H1 (cell line): ENCODE measurements at regions not wholly inside any gene's neighbourhood (a gene's known extent, or its start where the extent isn't known, plus 50 kb on each side); places are given as distances from the start of the nearest gene placed in this dataset.

Source experiments
- CTCF ChIA-PET: fragments of 300-600 bp; sonication (Branson Sonifier 250); formaldehyde crosslinking; loops from one replicate; lab custom pipeline; 2021; ENCODE audit not compliant: partially characterized antibody; lab: Charles Lee
- POLR2A ChIA-PET: fragments of 300-600 bp; sonication (Branson Sonifier 250); formaldehyde crosslinking; loops from one replicate; lab custom pipeline; 2021; ENCODE audit warnings: inconsistent platforms; ENCODE audit not compliant: partially characterized antibody; lab: Charles Lee
- DNase-seq, 2 experiments: peaks; one replicate each; pipeline versions ENCODE4 v3.0.0 to v3.0.0-alpha.2; 2010 to 2022; ENCODE audit warnings: low spot score in 2 of 2, low read depth in 1 of 2, mixed read lengths in 1 of 2
- FAIRE-seq: peaks from 2 replicates; lab custom pipeline; 2011; peaks lifted over from hg19 to GRCh38; lab: Jason Lieb, UNC
- H2AFZ ChIP-seq: 2 replicates; pipeline ENCODE4 v1.8.1; 2012; ENCODE audit warnings: low read length, inconsistent platforms
- H2AK5ac ChIP-seq: 2 replicates; pipeline ENCODE4 v1.6.1; 2013; ENCODE audit warnings: low read depth, low read length
- H2BK120ac ChIP-seq: replicated peaks from 2 replicates; pipeline ENCODE3; 2013; ENCODE audit warnings: low read depth, low read length, inconsistent platforms
- H2BK12ac ChIP-seq: 2 replicates; pipeline ENCODE4 v1.6.1; 2013; ENCODE audit warnings: low read depth, low read length
- H2BK15ac ChIP-seq: 2 replicates; pipeline ENCODE4 v1.6.1; 2013; ENCODE audit warnings: low read length
- H2BK20ac ChIP-seq: 2 replicates; pipeline ENCODE4 v1.6.1; 2013; ENCODE audit warnings: low read length
- H2BK5ac ChIP-seq: 2 replicates; pipeline ENCODE4 v1.6.1; 2013; ENCODE audit warnings: low read depth, low read length
- H3K14ac ChIP-seq: 2 replicates; pipeline ENCODE4 v1.6.1; 2013; ENCODE audit warnings: inconsistent platforms; ENCODE audit not compliant: insufficient read length
- H3K18ac ChIP-seq: 2 replicates; pipeline ENCODE4 v1.6.1; 2013; ENCODE audit warnings: low read length; ENCODE audit errors: extremely low read depth
- H3K23ac ChIP-seq: 2 replicates; pipeline ENCODE4 v1.6.1; 2013; ENCODE audit warnings: inconsistent platforms; ENCODE audit not compliant: insufficient read length
- H3K23me2 ChIP-seq: 2 replicates; pipeline ENCODE4 v1.6.1; 2013; ENCODE audit warnings: low read depth, low read length
- H3K27ac ChIP-seq: 2 replicates; pipeline ENCODE4 v1.6.1; 2011; ENCODE audit warnings: low read depth, low read length, inconsistent platforms
- H3K27me3 ChIP-seq, 4 experiments: replicated peaks in 1 of 4; 1 replicate in 1 of 4; 2 replicates in 3 of 4; pipeline versions ENCODE4 v1.6.1 to v1.8.1; 2011 to 2013; ENCODE audit warnings: low read length in 3 of 4, mild to moderate bottlenecking in 3 of 4, inconsistent platforms in 2 of 4, mixed read lengths in 2 of 4, moderate library complexity in 1 of 4; ENCODE audit not compliant: control insufficient read depth in 3 of 4, insufficient read depth in 3 of 4; ENCODE audit errors: extremely low read depth in 1 of 4
- H3K36me3 ChIP-seq, 4 experiments: 2 replicates each; pipeline versions ENCODE4 v1.6.1 to v1.8.1; 2011 to 2013; ENCODE audit warnings: mild to moderate bottlenecking in 4 of 4, low read length in 3 of 4, moderate library complexity in 2 of 4, control low read depth in 1 of 4, inconsistent platforms in 1 of 4; ENCODE audit not compliant: insufficient read depth in 4 of 4, control insufficient read depth in 2 of 4
- H3K4ac ChIP-seq: replicated peaks from 2 replicates; pipeline ENCODE3; 2013; ENCODE audit warnings: low read length, low read depth, mixed read lengths, inconsistent platforms; ENCODE audit not compliant: insufficient read length
- H3K4me1 ChIP-seq, 4 experiments: replicated peaks in 1 of 4; 1 replicate in 1 of 4; 2 replicates in 3 of 4; pipeline versions ENCODE4 v1.6.1 to v1.8.1; 2011 to 2013; ENCODE audit warnings: low read length in 3 of 4, inconsistent platforms in 2 of 4, mixed read lengths in 1 of 4; ENCODE audit not compliant: insufficient read depth in 4 of 4, control insufficient read depth in 3 of 4
- H3K4me2 ChIP-seq, 2 experiments: 2 replicates each; pipeline versions ENCODE4 v1.6.1 to v1.8.1; 2011 to 2013; ENCODE audit warnings: low read depth in 2 of 2, low read length in 2 of 2, control low read depth in 1 of 2, inconsistent platforms in 1 of 2, mild to moderate bottlenecking in 1 of 2; ENCODE audit not compliant: insufficient read depth in 1 of 2
- H3K4me3 ChIP-seq, 4 experiments: fragments of 200-600, 300-600 bp in 1 of 4; sonication (generic), shearing (Covaris generic), sonication (Bioruptor Twin) in 1 of 4; 2 replicates each; pipeline versions ENCODE4 v1.5.1 to v1.8.1; 2011 to 2016; ENCODE audit warnings: low read length in 4 of 4, low read depth in 3 of 4, control low read depth in 2 of 4, inconsistent platforms in 2 of 4, mild to moderate bottlenecking in 2 of 4, mixed read lengths in 1 of 4, moderate library complexity in 1 of 4; ENCODE audit not compliant: insufficient read depth in 2 of 4; ENCODE audit errors: extremely low read depth in 1 of 4
- H3K56ac ChIP-seq: replicated peaks from 2 replicates; pipeline ENCODE3; 2013; ENCODE audit warnings: low read depth, mild to moderate bottlenecking, mixed read lengths, low read length, inconsistent platforms; ENCODE audit not compliant: insufficient read length
- H3K79me1 ChIP-seq: 2 replicates; pipeline ENCODE4 v1.6.1; 2013; ENCODE audit warnings: low read depth, low read length, control low read depth
- H3K79me2 ChIP-seq, 2 experiments: 2 replicates each; pipeline versions ENCODE4 v1.6.1 to v1.8.1; 2012 to 2013; ENCODE audit warnings: low read length in 2 of 2, mild to moderate bottlenecking in 2 of 2, inconsistent platforms in 1 of 2; ENCODE audit not compliant: insufficient read depth in 2 of 2, control insufficient read depth in 1 of 2
- H3K9ac ChIP-seq, 4 experiments: replicated peaks in 1 of 4; 1 replicate in 1 of 4; 2 replicates in 3 of 4; pipeline versions ENCODE4 v1.6.1 to v1.8.1; 2011 to 2013; ENCODE audit warnings: low read depth in 3 of 4, low read length in 3 of 4, control low read depth in 2 of 4, mild to moderate bottlenecking in 2 of 4, moderate library complexity in 2 of 4, inconsistent platforms in 1 of 4; ENCODE audit errors: extremely low read depth in 1 of 4
- H3K9me3 ChIP-seq, 2 experiments: 2 replicates each; pipeline versions ENCODE4 v1.6.1 to v1.8.1; 2012 to 2013; ENCODE audit warnings: mild to moderate bottlenecking in 2 of 2, moderate library complexity in 2 of 2, control low read depth in 1 of 2, inconsistent platforms in 1 of 2, low read depth in 1 of 2, low read length in 1 of 2, mixed read lengths in 1 of 2; ENCODE audit not compliant: insufficient read depth in 2 of 2
- H4K20me1 ChIP-seq, 2 experiments: replicated peaks in 1 of 2; 2 replicates each; pipeline versions ENCODE3 to v1.8.1; 2011 to 2013; ENCODE audit warnings: inconsistent platforms in 2 of 2, low read length in 2 of 2, mild to moderate bottlenecking in 1 of 2; ENCODE audit not compliant: insufficient read depth in 2 of 2, control insufficient read depth in 1 of 2
- H4K5ac ChIP-seq: 2 replicates; pipeline ENCODE4 v1.6.1; 2013; ENCODE audit warnings: low read length, low read depth, mixed read lengths, inconsistent platforms; ENCODE audit not compliant: insufficient read length
- H4K8ac ChIP-seq: 2 replicates; pipeline ENCODE4 v1.8.0; 2013; ENCODE audit warnings: mild to moderate bottlenecking, moderate library complexity, low read length, inconsistent platforms; ENCODE audit not compliant: insufficient read depth; ENCODE audit errors: extremely low read depth
- H4K91ac ChIP-seq: replicated peaks from 2 replicates; pipeline ENCODE3; 2013; ENCODE audit warnings: low read length, mixed read lengths, inconsistent platforms; ENCODE audit not compliant: insufficient read length
- FOSL1 ChIP-seq: IDR thresholded peaks from 2 replicates; pipeline ENCODE4 v1.6.1; 2011; ENCODE audit warnings: mild to moderate bottlenecking, low read depth, low read length, moderate library complexity; ENCODE audit not compliant: insufficient read depth
- WGBS, 2 experiments: shearing (Covaris generic) in 1 of 2; methylation state at CpG; one replicate each; pipeline versions ENCODE4 v1.1.6 to v1.1.7; 2013 to 2015; ENCODE audit warnings: low lambda C conversion rate in 2 of 2, mixed read lengths in 2 of 2, inconsistent platforms in 1 of 2, low coverage in 1 of 2, missing lambda C conversion rate in 1 of 2; ENCODE audit not compliant: insufficient replicate concordance in 2 of 2, insufficient coverage in 1 of 2, insufficient read length in 1 of 2; ENCODE audit errors: extremely low coverage in 1 of 2, missing lambda C conversion rate in 1 of 2; 5-methylcytosine and 5-hydroxymethylcytosine counted together

DNA sequence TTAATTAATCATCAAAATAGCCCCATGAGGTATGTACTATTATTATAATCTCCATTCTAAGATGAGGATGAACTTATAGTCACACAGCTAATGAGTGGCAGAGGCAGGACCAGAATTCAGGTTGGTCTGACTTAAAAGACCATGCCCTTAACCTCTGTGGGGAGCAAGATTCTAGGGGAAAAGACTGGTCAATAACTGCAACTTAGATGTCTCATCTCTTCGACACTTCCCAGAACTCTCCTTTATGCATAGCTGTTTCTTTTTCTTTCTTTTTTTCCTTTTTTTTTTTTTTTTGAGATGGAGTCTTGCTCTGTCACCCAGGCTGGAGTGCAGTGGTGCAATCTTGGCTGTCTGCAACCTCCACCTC is 66.3 kb upstream of the RTN4 start:
- no peaks in the 10 kb centered on the region for H3K23me2 ChIP-seq
- H3K14ac ChIP-seq, result no peak overlapping the region
- no peak overlapping the region for H3K4me3 ChIP-seq
- no peak overlapping the region for H2BK15ac ChIP-seq
- H2BK5ac ChIP-seq, result no peak overlapping the region
- no peaks in the 10 kb centered on the region for H3K36me3 ChIP-seq
- no peak overlapping the region for H3K4ac ChIP-seq
- no peak overlapping the region for H2AFZ ChIP-seq
- H3K4me2 ChIP-seq, result no peak overlapping the region
- WGBS, 2 experiments, result 80% methylated on average over 1 of the region's 1 CpG; no CpG with 5 or more reads in 1 of the 2 experiments
- H3K27me3 ChIP-seq, result no peaks in the 10 kb centered on the region
- H3K18ac ChIP-seq, result no peak overlapping the region
- H4K8ac ChIP-seq, result no peak overlapping the region
- no peaks in the 10 kb centered on the region for H4K20me1 ChIP-seq
- no peak overlapping the region for H4K91ac ChIP-seq
- no peak overlapping the region for H3K27ac ChIP-seq
- no peak overlapping the region for H2BK120ac ChIP-seq
- CTCF ChIA-PET, result interaction anchor here (0.6 to 5.9 kb wide), 5 partner anchors 12 to 187 kb away, joined by 3 to 26 read pairs (median 4); no protein-coding TSS in a partner anchor
- no peak overlapping the region for H4K5ac ChIP-seq
- H2BK12ac ChIP-seq, result no peak overlapping the region
- no peak for TF ChIP-seq FOSL1
- no peak overlapping the region for H2AK5ac ChIP-seq
- no peaks in the 10 kb centered on the region for H3K79me1 ChIP-seq
- DNase-seq, result no peak
- no peak for FAIRE-seq
- H3K79me2 ChIP-seq, result no peaks in the 10 kb centered on the region
- no peak overlapping the region for H2BK20ac ChIP-seq
- H3K4me1 ChIP-seq, result peaks cover 2 to 7% (median 4%) of the 10 kb centered on the region in 4 experiments; a peak in 6 of 7 replicates
- no peak overlapping the region for H3K9ac ChIP-seq
- H3K23ac ChIP-seq, result no peak overlapping the region
- no peaks in the 10 kb centered on the region for H3K9me3 ChIP-seq
- no peak overlapping the region for H3K56ac ChIP-seq
- POLR2A ChIA-PET, result interaction anchor here (1.0 kb wide), 1 partner anchor 10 kb away, joined by 3 read pairs; no protein-coding TSS in a partner anchor
